IMR-90 (cell line): ENCODE measurements at regions not wholly inside any gene's neighbourhood (a gene's known extent, or its start where the extent isn't known, plus 50 kb on each side); places are given as distances from the start of the nearest gene placed in this dataset.
A peak's percentile ranks its signal among the peaks of the same experiment; 100 is the strongest.

Experiments used
- ATAC-seq: fragments of 200-7000 bp; cut with Tn5 transposase; 2 replicates; pipeline ENCODE4 v1.9.1; 2020; ENCODE audit warnings: low read depth, mild to moderate bottlenecking, moderate library complexity
- BruUV-seq: library from RNA; stranded (reverse); fragments of 400-500 nt; replicated peaks from 2 replicates; lab custom pipeline; 2021; lab: Mats Ljungman, UMichigan
- CTCF ChIA-PET: fragments of 300-600 bp; formaldehyde crosslinking; extraction: SDS; loops from one replicate; lab custom pipeline; 2021; ENCODE audit warnings: antibody characterized with exemption; lab: Yijun Ruan, JAX
- POLR2A ChIA-PET: fragments of 300-600 bp; sonication (Branson Sonifier 250); formaldehyde crosslinking; loops from one replicate; lab custom pipeline; 2022; ENCODE audit warnings: antibody characterized with exemption; ENCODE audit not compliant: unreplicated experiment; lab: Charles Lee
- DNase-seq: peaks from one replicate; pipeline ENCODE4 v3.0.0; 2013
- H2AFZ ChIP-seq: replicated peaks from 2 replicates; pipeline ENCODE3; 2013; ENCODE audit warnings: low read length, mild to moderate bottlenecking; ENCODE audit not compliant: poor library complexity
- H2AK5ac ChIP-seq: 2 replicates; pipeline ENCODE4 v1.6.1; 2013; ENCODE audit warnings: low read depth, low read length, inconsistent platforms
- H2AK9ac ChIP-seq: replicated peaks from 2 replicates; pipeline ENCODE3; 2013; ENCODE audit warnings: mild to moderate bottlenecking, low read depth, low read length, moderate library complexity; ENCODE audit not compliant: poor library complexity
- H2BK120ac ChIP-seq: 2 replicates; pipeline ENCODE4 v1.6.1; 2013; ENCODE audit warnings: low read depth, low read length, inconsistent platforms
- H2BK15ac ChIP-seq: 3 replicates; pipeline ENCODE4 v1.6.1; 2013; ENCODE audit warnings: low read depth, low read length, inconsistent platforms
- H2BK20ac ChIP-seq: 2 replicates; pipeline ENCODE4 v1.6.1; 2013; ENCODE audit warnings: low read depth, mild to moderate bottlenecking, inconsistent platforms, low read length, moderate library complexity
- H2BK5ac ChIP-seq: 2 replicates; pipeline ENCODE4 v1.6.1; 2013; ENCODE audit warnings: mild to moderate bottlenecking, low read depth, low read length, inconsistent platforms; ENCODE audit not compliant: poor library complexity, severe bottlenecking
- H3K14ac ChIP-seq: replicated peaks from 2 replicates; pipeline ENCODE4 v1.6.1; 2013; ENCODE audit warnings: low read depth, low read length, inconsistent platforms
- H3K18ac ChIP-seq: 2 replicates; pipeline ENCODE4 v1.6.1; 2013; ENCODE audit warnings: low read depth, low read length, control low read depth
- H3K23ac ChIP-seq: 2 replicates; pipeline ENCODE4 v1.6.1; 2013; ENCODE audit warnings: low read depth, low read length, inconsistent platforms
- H3K27ac ChIP-seq: 2 replicates; pipeline ENCODE4 v1.5.1; 2013; ENCODE audit warnings: mild to moderate bottlenecking, control low read depth, low read length; ENCODE audit not compliant: insufficient read depth
- H3K27me3 ChIP-seq: 2 replicates; pipeline ENCODE4 v1.6.1; 2013; ENCODE audit warnings: low read length; ENCODE audit not compliant: control insufficient read depth, insufficient read depth
- H3K36me3 ChIP-seq: 2 replicates; pipeline ENCODE4 v1.6.1; 2013; ENCODE audit warnings: low read length, mixed read lengths; ENCODE audit not compliant: control insufficient read depth, insufficient read depth
- H3K4ac ChIP-seq: 2 replicates; pipeline ENCODE4 v1.6.1; 2013; ENCODE audit warnings: low read depth, low read length, inconsistent platforms
- H3K4me1 ChIP-seq: 2 replicates; pipeline ENCODE4 v1.6.1; 2013; ENCODE audit warnings: low read length, mixed read lengths; ENCODE audit not compliant: control insufficient read depth, insufficient read depth
- H3K4me2 ChIP-seq: 2 replicates; pipeline ENCODE4 v1.6.1; 2013; ENCODE audit warnings: low read depth, mild to moderate bottlenecking, control low read depth, low read length, moderate library complexity
- H3K4me3 ChIP-seq: 2 replicates; pipeline ENCODE4 v1.5.1; 2013; ENCODE audit warnings: low read depth, mild to moderate bottlenecking, control low read depth, low read length, moderate library complexity; ENCODE audit not compliant: insufficient read depth
- H3K56ac ChIP-seq: 2 replicates; pipeline ENCODE4 v1.6.1; 2013; ENCODE audit warnings: low read length, inconsistent platforms; ENCODE audit not compliant: insufficient read depth; ENCODE audit errors: extremely low read depth
- H3K79me1 ChIP-seq, 2 experiments: 2 replicates each; pipeline ENCODE4 v1.6.1; 2013; ENCODE audit warnings: low read length in 2 of 2, inconsistent platforms in 1 of 2, low read depth in 1 of 2
- H3K9ac ChIP-seq: 2 replicates; pipeline ENCODE4 v1.6.1; 2013; ENCODE audit warnings: low read depth, low read length, control low read depth
- H3K9me1 ChIP-seq: 2 replicates; pipeline ENCODE4 v1.6.1; 2013; ENCODE audit warnings: low read length, inconsistent platforms; ENCODE audit not compliant: insufficient read depth
- H3K9me3 ChIP-seq: 2 replicates; pipeline ENCODE4 v1.6.1; 2013; ENCODE audit warnings: low read length; ENCODE audit not compliant: control insufficient read depth, insufficient read depth
- H4K20me1 ChIP-seq: 2 replicates; pipeline ENCODE4 v1.6.1; 2013; ENCODE audit warnings: low read length, inconsistent platforms; ENCODE audit not compliant: insufficient read depth
- H4K5ac ChIP-seq: 2 replicates; pipeline ENCODE4 v1.6.1; 2013; ENCODE audit warnings: mild to moderate bottlenecking, low read depth, low read length, control low read depth
- H4K8ac ChIP-seq, 2 experiments: 2 replicates each; pipeline ENCODE4 v1.6.1; 2013; ENCODE audit warnings: low read depth in 2 of 2, low read length in 2 of 2, control low read depth in 1 of 2, inconsistent platforms in 1 of 2
- H4K91ac ChIP-seq: 2 replicates; pipeline ENCODE4 v1.6.1; 2013; ENCODE audit warnings: low read depth, low read length, inconsistent platforms; ENCODE audit not compliant: insufficient read depth
- BHLHE40 ChIP-seq: fragments of 150-350 bp; IDR thresholded peaks from 2 replicates; pipeline ENCODE4 v1.6.1; 2016; ENCODE audit warnings: mild to moderate bottlenecking, low read depth, low read length
- CEBPB ChIP-seq: IDR thresholded peaks from 2 replicates; pipeline ENCODE4 v1.6.1; 2012; ENCODE audit warnings: low read depth, low read length, improper control_type of control experiment
- CHD1 ChIP-seq: IDR thresholded peaks from 2 replicates; pipeline ENCODE4 v1.6.1; 2012; ENCODE audit warnings: low read depth, low read length, improper control_type of control experiment
- FOS ChIP-seq: fragments of 150-350 bp; IDR thresholded peaks from 2 replicates; pipeline ENCODE4 v1.6.1; 2016; ENCODE audit warnings: low read depth, low read length
- MAFK ChIP-seq: IDR thresholded peaks from 2 replicates; pipeline ENCODE4 v1.6.1; 2012; ENCODE audit warnings: low read depth, low read length, improper control_type of control experiment
- MAZ ChIP-seq: IDR thresholded peaks from 2 replicates; pipeline ENCODE4 v1.6.1; 2012; ENCODE audit warnings: low read depth, mild to moderate bottlenecking, low read length, improper control_type of control experiment, moderate library complexity, borderline replicate concordance
- MXI1 ChIP-seq: IDR thresholded peaks from 2 replicates; pipeline ENCODE4 v1.6.1; 2012; ENCODE audit warnings: low read depth, mild to moderate bottlenecking, low read length, moderate library complexity, borderline replicate concordance
- NFE2L2 ChIP-seq: fragments of 150-350 bp; IDR thresholded peaks from 2 replicates; pipeline ENCODE4 v1.6.1; 2016; ENCODE audit warnings: low read depth, mild to moderate bottlenecking, low read length
- POLR2A ChIP-seq: IDR thresholded peaks from 2 replicates; pipeline ENCODE4 v1.6.1; 2012; ENCODE audit warnings: mild to moderate bottlenecking, low read depth, low read length
- RAD21 ChIP-seq: IDR thresholded peaks from 2 replicates; pipeline ENCODE4 v1.6.1; 2012; ENCODE audit warnings: low read length, improper control_type of control experiment
- RCOR1 ChIP-seq: IDR thresholded peaks from 2 replicates; pipeline ENCODE4 v1.6.1; 2012; ENCODE audit warnings: mild to moderate bottlenecking, low read length, improper control_type of control experiment; ENCODE audit not compliant: insufficient replicate concordance
- RFX5 ChIP-seq: IDR thresholded peaks from 2 replicates; pipeline ENCODE4 v1.8.0; 2012; ENCODE audit warnings: low read depth, mild to moderate bottlenecking, low read length, moderate library complexity
- SMC3 ChIP-seq: fragments of 150-350 bp; IDR thresholded peaks from 2 replicates; pipeline ENCODE4 v1.6.1; 2016; ENCODE audit warnings: low read depth, mild to moderate bottlenecking, antibody characterized with exemption, low read length, moderate library complexity
- WGBS, 2 experiments: methylation state at CpG; one replicate each; pipeline versions ENCODE4 v1.1.5 to v1.1.7; 2013; ENCODE audit warnings: missing lambda C conversion rate in 2 of 2; ENCODE audit not compliant: insufficient read length in 1 of 2; ENCODE audit errors: extremely low coverage in 2 of 2; 5-methylcytosine and 5-hydroxymethylcytosine counted together
- dilution Hi-C: fragments of 300-500 bp; cut with HindIII; formaldehyde crosslinking; loops from one replicate; pipeline ENCODE4 v1.14.3; 2018; ENCODE audit warnings: low sequenced_read_pairs; ENCODE audit not compliant: unreplicated experiment
- in situ Hi-C: fragments of 300-500 bp; cut with MboI; formaldehyde crosslinking; loops from 3 replicates; pipeline ENCODE4 v1.14.3; 2019; ENCODE audit warnings: low sequenced_read_pairs, inconsistent platforms, mixed read lengths
- intact Hi-C: fragments of 100-400 bp; cut with micrococcal nuclease; formaldehyde crosslinking; loops from 2 replicates; pipeline ENCODE4 v1.10.0; 2022
- TF ChIP-seq, protein P1 (sequence below): fragments of 150-350 bp; IDR thresholded peaks from 2 replicates; pipeline ENCODE4 v1.6.1; 2017; ENCODE audit warnings: mild to moderate bottlenecking, antibody characterized with exemption, low read length, low read depth
- TF ChIP-seq, protein P2 (sequence below): fragments of 150-350 bp; IDR thresholded peaks from 2 replicates; pipeline ENCODE4 v1.6.1; 2016; ENCODE audit warnings: low read depth, mild to moderate bottlenecking, low read length, moderate library complexity, borderline replicate concordance
- TF ChIP-seq, protein P3 (sequence below): conservative IDR thresholded peaks from 2 replicates; pipeline ENCODE4 v1.5.1; 2012; ENCODE audit warnings: mild to moderate bottlenecking, low read depth, low read length, improper control_type of control experiment

DNA sequence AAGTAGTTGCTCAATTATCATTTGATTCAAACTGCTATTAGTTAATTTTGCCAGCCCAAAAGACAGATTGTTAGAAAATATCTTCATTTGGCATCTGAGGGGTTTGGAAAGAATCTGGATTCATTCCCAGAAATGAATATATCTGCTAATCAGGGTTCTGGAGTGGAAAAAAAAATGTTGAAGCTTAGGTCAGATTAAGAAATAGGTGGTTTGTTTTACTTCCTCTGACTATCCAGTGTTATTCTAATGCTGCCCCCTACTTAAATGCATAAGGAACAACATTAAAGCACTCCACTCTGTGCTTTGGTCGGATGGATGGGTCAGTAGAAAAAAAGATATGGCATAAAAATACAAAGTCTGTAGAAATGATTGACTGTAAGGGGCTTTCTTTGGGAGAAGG lies 89.0 kb downstream of the LUZP4 start:
- BruUV-seq = no TSS peak
- Histone ChIP-seq H2BK20ac (no peak overlapping the region), H4K91ac (no peak overlapping the region), H3K18ac (no peak overlapping the region), H3K79me1 (no peaks in the 10 kb centered on the region), H3K4me2 (no peak overlapping the region), H3K9me3 (no peaks in the 10 kb centered on the region), H2AK5ac (no peak overlapping the region), H2AFZ (no peak overlapping the region), H3K4ac (no peak overlapping the region), H2BK5ac (no peak overlapping the region), H2BK120ac (no peak overlapping the region), H3K27ac (no peak overlapping the region), H4K20me1 (no peaks in the 10 kb centered on the region), H3K4me1 (no peaks in the 10 kb centered on the region), H3K23ac (no peak overlapping the region), H2AK9ac (no peak overlapping the region), H3K9ac (no peak overlapping the region), H3K36me3 (no peaks in the 10 kb centered on the region), H3K14ac (no peak overlapping the region), H2BK15ac (no peak overlapping the region), H3K9me1 (0 out of 2 replicates have a peak, but pooled peaks cover 3% of the 10 kb centered on the region), H4K8ac (no peak overlapping the region), H3K4me3 (no peak overlapping the region), H4K5ac (no peak overlapping the region), H3K56ac (no peak overlapping the region), H3K27me3 (peaks cover 3% of the 10 kb centered on the region)
- no peak for TF ChIP-seq CEBPB
- TF ChIP-seq, protein P1, sequence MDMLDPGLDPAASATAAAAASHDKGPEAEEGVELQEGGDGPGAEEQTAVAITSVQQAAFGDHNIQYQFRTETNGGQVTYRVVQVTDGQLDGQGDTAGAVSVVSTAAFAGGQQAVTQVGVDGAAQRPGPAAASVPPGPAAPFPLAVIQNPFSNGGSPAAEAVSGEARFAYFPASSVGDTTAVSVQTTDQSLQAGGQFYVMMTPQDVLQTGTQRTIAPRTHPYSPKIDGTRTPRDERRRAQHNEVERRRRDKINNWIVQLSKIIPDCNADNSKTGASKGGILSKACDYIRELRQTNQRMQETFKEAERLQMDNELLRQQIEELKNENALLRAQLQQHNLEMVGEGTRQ = no peak
- no peak for TF ChIP-seq BHLHE40
- no peak for TF ChIP-seq POLR2A
- TF ChIP-seq, protein P2, sequence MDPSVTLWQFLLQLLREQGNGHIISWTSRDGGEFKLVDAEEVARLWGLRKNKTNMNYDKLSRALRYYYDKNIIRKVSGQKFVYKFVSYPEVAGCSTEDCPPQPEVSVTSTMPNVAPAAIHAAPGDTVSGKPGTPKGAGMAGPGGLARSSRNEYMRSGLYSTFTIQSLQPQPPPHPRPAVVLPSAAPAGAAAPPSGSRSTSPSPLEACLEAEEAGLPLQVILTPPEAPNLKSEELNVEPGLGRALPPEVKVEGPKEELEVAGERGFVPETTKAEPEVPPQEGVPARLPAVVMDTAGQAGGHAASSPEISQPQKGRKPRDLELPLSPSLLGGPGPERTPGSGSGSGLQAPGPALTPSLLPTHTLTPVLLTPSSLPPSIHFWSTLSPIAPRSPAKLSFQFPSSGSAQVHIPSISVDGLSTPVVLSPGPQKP = no peak
- no peak for TF ChIP-seq MAFK
- no peak for TF ChIP-seq SMC3
- no peak for TF ChIP-seq RFX5
- TF ChIP-seq, protein P3, sequence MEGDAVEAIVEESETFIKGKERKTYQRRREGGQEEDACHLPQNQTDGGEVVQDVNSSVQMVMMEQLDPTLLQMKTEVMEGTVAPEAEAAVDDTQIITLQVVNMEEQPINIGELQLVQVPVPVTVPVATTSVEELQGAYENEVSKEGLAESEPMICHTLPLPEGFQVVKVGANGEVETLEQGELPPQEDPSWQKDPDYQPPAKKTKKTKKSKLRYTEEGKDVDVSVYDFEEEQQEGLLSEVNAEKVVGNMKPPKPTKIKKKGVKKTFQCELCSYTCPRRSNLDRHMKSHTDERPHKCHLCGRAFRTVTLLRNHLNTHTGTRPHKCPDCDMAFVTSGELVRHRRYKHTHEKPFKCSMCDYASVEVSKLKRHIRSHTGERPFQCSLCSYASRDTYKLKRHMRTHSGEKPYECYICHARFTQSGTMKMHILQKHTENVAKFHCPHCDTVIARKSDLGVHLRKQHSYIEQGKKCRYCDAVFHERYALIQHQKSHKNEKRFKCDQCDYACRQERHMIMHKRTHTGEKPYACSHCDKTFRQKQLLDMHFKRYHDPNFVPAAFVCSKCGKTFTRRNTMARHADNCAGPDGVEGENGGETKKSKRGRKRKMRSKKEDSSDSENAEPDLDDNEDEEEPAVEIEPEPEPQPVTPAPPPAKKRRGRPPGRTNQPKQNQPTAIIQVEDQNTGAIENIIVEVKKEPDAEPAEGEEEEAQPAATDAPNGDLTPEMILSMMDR = no peak
- no peak for TF ChIP-seq CHD1
- no peak for TF ChIP-seq MAZ
- no peak for TF ChIP-seq FOS
- no peak for TF ChIP-seq MXI1
- TF ChIP-seq RCOR1 = no peak
- no peak for TF ChIP-seq NFE2L2
- no peak for TF ChIP-seq RAD21
- ChIA-PET CTCF (no interaction called here), POLR2A (no interaction called here)
- DNase-seq = peak; percentile 48
- no CpG with 5 or more reads among the region's 1 CpG for WGBS, 2 experiments
- dilution Hi-C loops (no loop called here), in situ Hi-C loops (no loop called here), intact Hi-C loops (no loop called here)
- ATAC-seq = peak; percentile 44
